Astrocyte (in vitro differentiated cells and primary cell): ENCODE measurements at regions not wholly inside any gene's neighbourhood (a gene's known extent, or its start where the extent isn't known, plus 50 kb on each side); places are given as distances from the start of the nearest gene placed in this dataset.

Experiments used
- EZH2 ChIP-seq: IDR thresholded peaks from 2 replicates; pipeline ENCODE4 v1.6.1; 2012; ENCODE audit warnings: mild to moderate bottlenecking, low read length, inconsistent platforms; ENCODE audit not compliant: insufficient read depth
- TF ChIP-seq, protein P1 (sequence below): IDR thresholded peaks from 2 replicates; pipeline ENCODE4 v1.5.1; 2011; ENCODE audit warnings: low read depth, mild to moderate bottlenecking, inconsistent platforms, low read length, moderate library complexity; ENCODE audit not compliant: insufficient read depth

DNA sequence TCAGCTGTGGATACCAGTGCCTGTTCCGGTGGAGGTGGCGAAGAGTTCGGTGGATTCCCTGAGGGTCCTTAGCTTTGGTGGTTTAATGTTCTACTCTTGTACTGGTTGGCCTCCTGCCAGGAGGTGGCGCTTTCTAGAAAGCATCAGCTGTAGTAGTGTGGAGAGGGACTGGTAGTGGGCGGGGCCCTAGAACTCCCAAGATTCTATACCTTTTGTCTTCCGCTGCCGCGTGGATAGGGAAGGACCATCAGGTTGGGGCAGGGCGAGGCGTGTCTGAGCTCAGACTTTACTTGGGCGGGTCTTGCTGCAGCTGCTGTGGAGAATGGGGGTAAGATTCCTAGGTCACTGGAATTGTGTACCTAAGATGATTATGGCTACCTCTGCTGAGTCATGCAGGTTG is 390.3 kb downstream of the FAM47A start:
- TF ChIP-seq, protein P1, sequence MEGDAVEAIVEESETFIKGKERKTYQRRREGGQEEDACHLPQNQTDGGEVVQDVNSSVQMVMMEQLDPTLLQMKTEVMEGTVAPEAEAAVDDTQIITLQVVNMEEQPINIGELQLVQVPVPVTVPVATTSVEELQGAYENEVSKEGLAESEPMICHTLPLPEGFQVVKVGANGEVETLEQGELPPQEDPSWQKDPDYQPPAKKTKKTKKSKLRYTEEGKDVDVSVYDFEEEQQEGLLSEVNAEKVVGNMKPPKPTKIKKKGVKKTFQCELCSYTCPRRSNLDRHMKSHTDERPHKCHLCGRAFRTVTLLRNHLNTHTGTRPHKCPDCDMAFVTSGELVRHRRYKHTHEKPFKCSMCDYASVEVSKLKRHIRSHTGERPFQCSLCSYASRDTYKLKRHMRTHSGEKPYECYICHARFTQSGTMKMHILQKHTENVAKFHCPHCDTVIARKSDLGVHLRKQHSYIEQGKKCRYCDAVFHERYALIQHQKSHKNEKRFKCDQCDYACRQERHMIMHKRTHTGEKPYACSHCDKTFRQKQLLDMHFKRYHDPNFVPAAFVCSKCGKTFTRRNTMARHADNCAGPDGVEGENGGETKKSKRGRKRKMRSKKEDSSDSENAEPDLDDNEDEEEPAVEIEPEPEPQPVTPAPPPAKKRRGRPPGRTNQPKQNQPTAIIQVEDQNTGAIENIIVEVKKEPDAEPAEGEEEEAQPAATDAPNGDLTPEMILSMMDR: no peak
- no peak for TF ChIP-seq EZH2
